ENCODE measurements at regions not wholly inside any gene's neighbourhood (a gene's known extent, or its start where the extent isn't known, plus 50 kb on each side); places are given as distances from the start of the nearest gene placed in this dataset.

GRCh38 chr17:73823684-73824083 is 179.4 kb upstream of the SDK2 start:
- H3K4me1 ChIP-seq (ENCODE audit: insufficient read depth, low read length) = peaks cover 9% of the 10 kb centered on the region; the same call in 1 of the 2 replicates
- no TSS peak for BruUV-seq (replicated peaks)
- no peak overlapping the region for H2AFZ ChIP-seq (ENCODE audit: low read length)
- DNase-seq (no peak), ATAC-seq (no peak)
- H3K79me2 ChIP-seq (ENCODE audit: low read length) = no peaks in the 10 kb centered on the region
- ChIA-PET POLR2A (ENCODE audit: unreplicated experiment) (no interaction called here), CTCF (no interaction called here)
- no peak overlapping the region for H3K27ac ChIP-seq (ENCODE audit: low read length)
- H3K4me3 ChIP-seq (ENCODE audit: low read length) = no peak overlapping the region
- H3K9me2 ChIP-seq (replicated peaks; ENCODE audit: low read length) = no peaks in the 10 kb centered on the region
- H3K4me2 ChIP-seq (ENCODE audit: low read length) = no peak overlapping the region
- TF ChIP-seq EZH2 (IDR thresholded peaks at IDR 0.05; ENCODE audit: low read length, unreplicated experiment) = no peak
- TF ChIP-seq EZH2phosphoT487 (IDR thresholded peaks at IDR 0.05; ENCODE audit: borderline replicate concordance, low read length) = no peak
- no peak for TF ChIP-seq CTCF (conservative IDR thresholded peaks at IDR 0.05; ENCODE audit: low read depth, low read length)
- H3K9ac ChIP-seq (ENCODE audit: low read length) = no peak overlapping the region
- H3F3A ChIP-seq (ENCODE audit: low read length, unreplicated experiment) = no peaks in the 10 kb centered on the region
- no peaks in the 10 kb centered on the region for H3K36me3 ChIP-seq (ENCODE audit: low read depth, low read length)
- intact Hi-C loops (cut with micrococcal nuclease) = no loop called here
- no peaks in the 10 kb centered on the region for H4K20me1 ChIP-seq (ENCODE audit: low read length)
- H3K27me3 ChIP-seq (ENCODE audit: low read length) = peaks cover 54% of the 10 kb centered on the region
- H3K9me3 ChIP-seq (ENCODE audit: low read length) = 0 out of 2 replicates have a peak, but pooled peaks cover 2% of the 10 kb centered on the region

- Histone ChIP-seq H3K9me3 (ENCODE audit: low read length) (no peaks in the 10 kb centered on the region), H3F3A (ENCODE audit: low read length, unreplicated experiment) (no peaks in the 10 kb centered on the region), H3K4me2 (ENCODE audit: low read length) (no peak overlapping the region), H3K36me3 (ENCODE audit: low read depth, low read length) (no peaks in the 10 kb centered on the region), H2AFZ (ENCODE audit: low read length) (no peak overlapping the region), H3K4me3 (ENCODE audit: low read length) (no peak overlapping the region), H3K9me2 (replicated peaks; ENCODE audit: low read length) (no peaks in the 10 kb centered on the region), H3K27ac (ENCODE audit: low read length) (no peak overlapping the region), H4K20me1 (ENCODE audit: low read length) (no peaks in the 10 kb centered on the region), H3K9ac (ENCODE audit: low read length) (no peak overlapping the region), H3K4me1 (ENCODE audit: insufficient read depth, low read length) (peaks cover 9% of the 10 kb centered on the region; the same call in 1 of the 2 replicates), H3K27me3 (ENCODE audit: low read length) (peaks cover 54% of the 10 kb centered on the region), H3K79me2 (ENCODE audit: low read length) (no peaks in the 10 kb centered on the region)
- ChIA-PET CTCF (no interaction called here), POLR2A (ENCODE audit: unreplicated experiment) (no interaction called here)
- DNase-seq (no peak), ATAC-seq (no peak)
- BruUV-seq (replicated peaks) = no TSS peak
- no peak for TF ChIP-seq CTCF (conservative IDR thresholded peaks at IDR 0.05; ENCODE audit: low read depth, low read length)
- TF ChIP-seq EZH2phosphoT487 (IDR thresholded peaks at IDR 0.05; ENCODE audit: borderline replicate concordance, low read length) = no peak
- TF ChIP-seq EZH2 (IDR thresholded peaks at IDR 0.05; ENCODE audit: low read length, unreplicated experiment) = no peak
- intact Hi-C loops (cut with micrococcal nuclease) = no loop called here
Observed at GRCh38 chr17:73824321-73824720, 180.1 kb upstream of the SDK2 start.

GRCh38 chr17:73826181-73826871 is 182.1 kb upstream of the SDK2 start:
- DNase-seq (no peak), ATAC-seq (no peak)
- H3K4me1 ChIP-seq (ENCODE audit: insufficient read depth, low read length) = peaks cover 9% of the 10 kb centered on the region; the same call in 1 of the 2 replicates
- no peaks in the 10 kb centered on the region for H3K79me2 ChIP-seq (ENCODE audit: low read length)
- no peak overlapping the region for H3K9ac ChIP-seq (ENCODE audit: low read length)
- no peaks in the 10 kb centered on the region for H3K9me2 ChIP-seq (replicated peaks; ENCODE audit: low read length)
- H3F3A ChIP-seq (ENCODE audit: low read length, unreplicated experiment) = no peaks in the 10 kb centered on the region
- CTCF ChIA-PET = interaction anchor here (0.5 kb wide), 1 partner anchor 42 kb away, joined by 3 read pairs; no protein-coding TSS in a partner anchor
- no peak overlapping the region for H2AFZ ChIP-seq (ENCODE audit: low read length)
- peaks cover 53% of the 10 kb centered on the region for H3K27me3 ChIP-seq (ENCODE audit: low read length)
- POLR2A ChIA-PET (ENCODE audit: unreplicated experiment) = no interaction called here
- H3K4me3 ChIP-seq (ENCODE audit: low read length) = no peak overlapping the region
- no TSS peak for BruUV-seq (replicated peaks)
- no peaks in the 10 kb centered on the region for H3K9me3 ChIP-seq (ENCODE audit: low read length)
- intact Hi-C loops (cut with micrococcal nuclease) = no loop called here
- H4K20me1 ChIP-seq (ENCODE audit: low read length) = no peaks in the 10 kb centered on the region
- no peak overlapping the region for H3K27ac ChIP-seq (ENCODE audit: low read length)
- H3K36me3 ChIP-seq (ENCODE audit: low read depth, low read length) = no peaks in the 10 kb centered on the region
- H3K4me2 ChIP-seq (ENCODE audit: low read length) = no peak overlapping the region
- TF ChIP-seq EZH2phosphoT487 (IDR thresholded peaks at IDR 0.05; ENCODE audit: borderline replicate concordance, low read length) = no peak
- no peak for TF ChIP-seq CTCF (conservative IDR thresholded peaks at IDR 0.05; ENCODE audit: low read depth, low read length)
- no peak for TF ChIP-seq EZH2 (IDR thresholded peaks at IDR 0.05; ENCODE audit: low read length, unreplicated experiment)

All from PC-3 (cell line).